GM21737 (cell line): ENCODE measurements at regions not wholly inside any gene's neighbourhood (a gene's known extent, or its start where the extent isn't known, plus 50 kb on each side); places are given as distances from the start of the nearest gene placed in this dataset.
"Not testable (repeated sequence)": the region's sequence is repeated elsewhere in the genome, so short reads cannot be mapped to it uniquely, and the experiment has no call there.

Experiments
- ATAC-seq: cut with Tn5 transposase; IDR thresholded peaks from one replicate; pipeline ENCODE4 v1.9.1; 2021; ENCODE audit warnings: mild to moderate bottlenecking, moderate library complexity; ENCODE audit not compliant: unreplicated experiment

DNA sequence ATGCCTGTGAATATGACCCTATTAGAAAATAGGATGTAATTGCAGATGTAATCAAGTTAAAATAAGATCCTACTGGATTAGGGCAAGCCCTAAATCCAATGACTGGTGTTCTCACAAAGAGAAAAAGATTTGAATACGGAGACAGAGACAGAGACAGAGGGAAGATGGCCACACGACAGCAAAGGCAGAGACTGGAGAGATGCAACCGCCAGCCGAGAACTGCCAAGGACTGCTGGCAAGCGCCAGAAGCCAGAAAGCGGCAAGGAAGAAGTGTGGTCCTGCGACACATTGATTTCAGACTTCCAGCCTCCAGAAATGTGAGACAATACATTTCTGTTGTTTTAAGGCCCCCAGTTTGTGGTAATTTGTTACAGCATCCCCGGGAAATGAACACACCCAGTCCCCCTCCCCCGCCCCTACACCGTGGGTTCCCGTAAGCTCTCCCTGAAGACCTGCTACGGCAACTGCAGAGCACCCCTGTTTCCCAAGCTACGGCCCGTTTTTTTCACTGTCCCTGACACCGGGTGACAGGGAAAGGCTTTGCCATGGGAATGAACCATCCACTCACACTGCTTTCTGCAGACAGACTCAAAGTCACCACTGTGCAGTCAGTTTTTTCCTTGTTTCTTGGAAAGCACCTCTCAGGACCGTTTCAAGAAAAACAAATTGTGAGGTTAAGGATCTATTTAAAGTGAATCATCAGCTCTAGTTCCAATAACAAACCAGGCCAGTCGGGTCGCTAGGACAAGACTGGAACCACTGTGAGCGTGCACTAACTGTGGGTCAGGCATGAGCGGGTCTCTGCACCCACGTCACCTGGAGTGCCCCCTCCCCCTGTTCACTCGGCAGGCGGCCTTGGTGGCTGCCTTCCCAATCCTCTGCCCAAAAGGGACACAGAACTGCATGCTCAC is 199.2 kb upstream of the IRF2BP2 start:
- not testable (repeated sequence) for ATAC-seq

DNA sequence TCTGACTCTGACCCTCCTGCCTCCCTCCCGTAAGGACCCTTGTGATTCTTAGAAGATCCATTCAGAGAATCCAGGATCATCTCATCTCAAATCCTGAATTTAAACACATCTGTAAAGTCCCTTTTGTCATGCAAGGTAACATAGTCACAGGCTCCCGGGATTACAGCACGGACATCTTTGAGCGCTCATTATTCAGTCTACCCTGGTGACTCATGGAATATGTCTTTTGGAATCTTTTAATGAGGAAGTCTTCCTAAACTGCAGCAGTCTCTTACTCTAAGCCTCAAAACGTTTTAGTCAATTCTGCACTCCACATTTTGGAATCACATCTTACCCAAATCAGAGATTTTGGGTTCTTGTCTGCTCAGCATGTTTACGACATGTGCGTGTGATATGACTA is 198.5 kb upstream of the IRF2BP2 start:
- not testable (repeated sequence) for ATAC-seq

DNA sequence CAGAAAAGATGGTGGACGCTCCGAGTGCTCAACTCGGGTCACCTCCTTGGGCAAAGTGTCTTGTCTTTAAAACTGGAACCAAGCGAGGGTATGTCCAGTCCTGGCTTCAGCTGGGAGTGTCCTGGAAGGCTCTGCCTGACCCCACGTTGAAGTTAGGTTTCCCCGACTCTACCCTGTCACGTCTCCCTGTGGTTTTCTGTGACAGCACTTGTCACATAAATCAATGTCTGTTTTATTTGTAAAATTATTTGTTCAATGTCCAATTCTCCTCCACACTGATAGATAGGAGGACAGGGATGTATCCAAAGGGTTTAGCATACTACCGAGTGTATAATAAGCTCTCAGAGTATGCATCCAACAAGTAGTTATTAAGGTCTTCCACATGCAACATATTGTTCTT is 197.7 kb upstream of the IRF2BP2 start:
- ATAC-seq: not testable (repeated sequence)

DNA sequence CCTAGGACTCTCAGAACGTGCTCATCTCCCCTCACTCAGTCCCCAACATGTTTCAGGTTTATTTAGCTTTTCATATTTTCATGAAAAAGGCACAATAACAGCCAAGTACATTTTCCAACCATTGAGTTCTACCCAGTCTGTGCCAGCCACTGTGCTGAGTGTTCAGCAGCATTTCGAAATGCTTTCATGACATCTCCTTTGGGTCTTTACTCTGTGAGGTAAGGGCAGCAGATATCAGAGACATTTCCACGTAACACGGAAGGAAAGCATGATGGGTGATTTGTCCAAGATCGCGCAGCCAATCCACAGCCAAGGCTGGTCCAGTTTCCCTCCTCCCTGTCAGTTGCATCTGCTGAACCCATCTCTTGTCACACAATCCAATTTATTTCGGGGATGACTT is 192.6 kb upstream of the IRF2BP2 start:
- ATAC-seq: not testable (repeated sequence)

DNA sequence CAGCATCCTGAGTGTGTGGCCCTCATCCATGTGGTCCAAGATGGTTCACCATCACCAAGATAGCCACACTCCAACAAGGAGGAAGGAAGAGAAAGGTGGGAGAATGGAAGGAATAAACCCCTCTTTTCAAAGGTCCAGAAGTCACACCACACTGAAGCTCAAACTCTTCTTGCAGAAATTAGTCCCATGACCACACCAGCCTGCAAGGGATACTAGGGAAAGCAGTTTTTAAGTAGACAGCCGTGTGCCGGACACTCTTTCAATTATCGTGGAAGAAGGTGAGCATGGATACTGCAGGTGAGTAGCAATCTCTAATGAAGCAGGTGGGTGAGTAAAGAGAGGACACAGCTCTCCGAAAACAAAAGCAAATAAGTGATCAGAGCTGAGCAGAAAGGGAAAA is 191.7 kb upstream of the IRF2BP2 start:
- ATAC-seq: not testable (repeated sequence)

DNA sequence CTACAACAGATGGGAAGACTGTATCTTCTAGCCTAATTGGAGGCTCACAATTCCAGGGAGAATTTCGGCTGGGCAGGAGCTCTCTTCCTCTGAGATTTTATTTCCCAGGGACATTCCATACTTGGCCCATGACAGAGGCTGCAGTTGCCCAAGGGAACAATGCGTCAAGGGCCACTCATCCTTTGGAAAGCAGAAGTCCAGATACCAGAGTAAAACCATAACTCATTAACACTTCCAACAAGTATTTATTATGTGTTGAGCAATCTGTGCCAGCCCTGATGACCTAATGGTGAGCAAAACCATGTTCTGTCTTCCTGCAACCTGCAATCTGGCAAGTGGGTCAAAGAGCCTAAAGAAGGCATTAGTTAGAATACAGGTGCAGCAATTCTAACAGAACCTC is 191.2 kb upstream of the IRF2BP2 start:
- ATAC-seq: not testable (repeated sequence)

DNA sequence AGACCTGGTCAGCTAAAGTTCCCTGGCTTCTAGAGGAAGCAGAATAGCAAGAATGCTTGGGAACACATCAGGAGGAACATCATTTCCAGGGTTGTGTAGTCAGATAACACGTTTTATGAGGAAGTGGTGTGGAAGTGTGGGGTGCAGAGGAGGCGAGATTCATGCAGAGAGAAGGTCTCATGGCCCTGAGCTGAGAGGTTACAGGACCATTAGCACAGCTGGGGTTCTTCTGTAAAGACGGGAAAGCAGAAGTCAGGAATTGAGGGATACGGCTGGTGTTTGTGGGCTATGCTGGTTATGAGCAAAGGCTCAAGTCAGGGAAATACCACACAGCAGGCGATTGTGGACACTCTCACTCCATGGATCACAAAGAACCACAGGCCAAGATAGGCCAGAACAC is 190.6 kb upstream of the IRF2BP2 start:
- not testable (repeated sequence) for ATAC-seq

DNA sequence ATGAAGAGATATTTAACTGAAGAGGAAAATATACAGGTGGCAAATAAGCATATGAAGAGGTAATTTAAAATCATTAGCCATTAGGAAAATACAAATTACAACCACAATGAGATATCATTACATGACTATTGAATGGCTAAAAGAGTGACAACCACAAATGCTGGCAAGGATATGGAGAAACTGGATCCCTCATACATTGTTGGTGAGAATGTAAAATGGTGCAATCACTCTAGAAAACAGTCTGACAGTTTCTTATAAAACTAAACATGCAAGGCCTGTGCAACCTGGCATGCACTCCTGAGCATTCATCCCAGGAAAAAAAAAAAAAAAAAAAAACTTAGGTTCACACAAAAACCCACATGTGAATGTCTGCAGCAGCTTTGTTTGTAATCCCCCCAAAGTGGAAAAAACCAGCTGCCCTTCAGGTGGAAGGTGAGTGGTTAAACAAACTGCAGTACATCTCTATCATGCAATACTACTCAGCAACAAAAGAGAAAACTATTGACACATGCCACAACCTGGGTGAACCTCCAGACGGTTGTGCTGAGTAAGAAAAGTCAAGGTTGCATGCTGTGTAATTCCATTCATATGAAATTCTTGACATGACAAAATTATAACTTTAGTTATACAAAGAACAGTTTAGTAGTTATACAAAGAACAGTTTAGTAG is 189.2 kb upstream of the IRF2BP2 start:
- not testable (repeated sequence) for ATAC-seq

DNA sequence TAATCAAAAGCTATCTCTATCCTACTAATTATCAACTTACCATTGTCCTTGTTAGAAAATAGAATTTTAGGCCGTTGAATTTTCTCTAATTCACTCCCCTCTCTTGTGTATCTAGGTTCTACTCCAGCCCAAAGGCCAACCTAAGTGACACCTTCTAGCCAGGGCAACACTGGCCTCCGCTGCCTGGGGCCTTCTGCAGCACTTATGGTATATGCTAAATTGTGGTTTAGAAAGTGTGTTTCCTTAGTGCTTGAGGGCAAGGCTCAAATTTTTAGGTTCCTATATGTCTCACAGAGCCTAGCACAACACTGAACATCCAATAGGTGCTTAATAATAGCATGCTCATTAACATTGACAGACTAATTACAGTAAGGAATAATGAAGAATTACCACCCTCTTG is 187.2 kb upstream of the IRF2BP2 start:
- ATAC-seq: not testable (repeated sequence)

DNA sequence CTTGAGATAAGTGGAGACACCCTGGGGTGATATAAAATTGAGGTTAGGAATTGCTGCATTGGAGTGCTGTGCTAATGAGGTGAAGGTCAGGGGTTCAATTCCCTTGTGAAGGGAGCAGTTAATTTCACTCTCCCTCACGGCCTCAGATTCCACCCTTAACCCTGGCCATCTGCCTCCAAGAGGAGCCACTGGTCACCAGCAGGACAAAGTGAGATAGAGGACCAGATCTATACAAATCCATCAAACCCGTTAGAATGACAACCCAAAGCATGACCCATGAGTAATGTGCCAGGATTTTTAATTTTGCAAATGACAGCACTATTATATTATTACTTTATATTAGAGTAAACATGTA is 186.4 kb upstream of the IRF2BP2 start:
- ATAC-seq: not testable (repeated sequence)

DNA sequence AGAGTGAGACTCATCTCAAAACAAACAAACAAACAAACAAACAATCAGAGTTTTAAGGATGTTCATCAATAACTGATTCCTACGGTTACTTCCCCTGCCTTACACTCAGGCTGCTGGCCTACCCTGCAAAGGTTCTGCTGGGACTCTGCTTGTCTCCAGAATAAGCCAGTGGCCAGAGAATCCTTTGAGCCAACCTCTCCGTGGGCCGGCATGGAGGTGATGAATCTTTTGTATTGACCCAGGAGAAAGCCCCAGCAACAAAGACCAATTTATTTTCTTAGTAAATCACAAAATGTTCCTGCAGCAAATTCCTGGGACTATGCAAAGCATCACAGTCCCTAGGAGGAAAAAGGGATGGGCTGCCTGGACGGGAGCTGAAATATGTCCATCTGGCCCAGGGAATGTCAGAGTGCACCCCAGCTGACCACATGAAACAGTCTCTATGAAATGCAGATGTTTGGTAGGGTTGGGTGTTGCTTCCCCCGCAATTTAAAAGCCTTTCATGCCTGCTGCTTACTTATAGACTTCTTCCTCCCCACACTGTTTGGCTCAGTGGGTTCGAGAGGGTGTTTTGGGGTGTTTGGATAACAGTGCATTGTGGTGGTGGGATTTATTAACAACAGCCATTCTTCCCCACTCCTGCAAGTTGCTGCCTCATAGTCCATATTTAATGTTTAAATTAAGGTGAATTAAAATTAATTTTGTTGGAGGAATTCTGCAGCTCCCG is 185.9 kb upstream of the IRF2BP2 start:
- ATAC-seq: not testable (repeated sequence)

DNA sequence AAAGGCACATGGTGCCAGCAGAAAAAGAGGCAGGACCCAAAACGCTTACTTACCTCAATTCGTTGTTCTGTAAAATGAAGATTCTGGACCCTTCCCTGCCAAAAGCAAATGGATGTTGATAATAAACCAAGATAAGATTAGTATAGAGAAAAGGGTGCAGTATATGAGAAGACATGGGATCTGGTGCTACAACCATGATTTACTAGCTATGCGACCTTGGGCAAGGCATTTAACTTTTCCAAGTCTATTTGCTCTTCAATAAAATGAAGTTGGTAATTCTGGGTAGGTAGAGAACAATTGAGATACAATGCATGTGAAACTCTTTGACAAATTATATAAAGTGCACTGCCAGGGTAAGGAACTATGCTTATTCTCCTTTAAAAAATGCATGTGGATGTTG is 185.0 kb upstream of the IRF2BP2 start:
- ATAC-seq: not testable (repeated sequence)

DNA sequence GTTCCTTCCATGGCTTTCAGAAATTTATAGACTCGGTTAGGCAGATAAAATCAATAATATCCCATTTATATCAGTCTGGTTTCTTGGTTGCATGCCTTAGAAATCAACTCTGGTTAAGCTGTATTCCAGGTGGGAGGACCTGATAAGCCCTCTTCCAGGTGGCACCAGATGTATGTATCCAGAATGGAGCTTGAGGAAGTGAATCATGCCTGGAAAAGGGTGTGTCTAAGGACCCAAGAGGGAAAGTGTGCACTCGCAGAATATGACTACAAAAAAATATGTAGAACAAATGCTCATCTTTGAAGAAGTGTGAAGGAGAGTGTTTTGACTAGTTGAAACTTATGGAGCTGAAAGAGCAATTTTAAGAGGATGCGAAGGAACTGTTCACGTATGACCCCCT is 184.5 kb upstream of the IRF2BP2 start:
- ATAC-seq: not testable (repeated sequence)

DNA sequence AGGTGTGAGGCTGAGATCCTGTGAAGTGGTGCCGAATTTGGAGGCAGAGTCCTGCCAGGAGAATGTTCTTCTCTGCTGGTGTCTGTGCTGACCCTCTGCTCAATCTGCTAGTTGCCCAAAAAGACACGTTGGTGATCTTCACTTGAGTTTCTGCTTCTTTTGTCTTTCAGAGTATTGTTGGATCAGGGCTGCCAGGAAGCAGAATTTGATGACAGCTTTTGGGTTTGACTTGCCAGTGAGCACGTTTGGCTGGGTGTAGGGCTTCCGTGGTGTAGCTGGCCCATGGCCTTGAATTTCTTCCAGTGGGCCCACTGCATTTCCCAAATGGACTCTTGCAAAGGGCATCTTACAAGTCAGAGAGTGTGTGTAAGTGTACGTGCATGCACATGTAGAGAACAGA is 183.9 kb upstream of the IRF2BP2 start:
- not testable (repeated sequence) for ATAC-seq

DNA sequence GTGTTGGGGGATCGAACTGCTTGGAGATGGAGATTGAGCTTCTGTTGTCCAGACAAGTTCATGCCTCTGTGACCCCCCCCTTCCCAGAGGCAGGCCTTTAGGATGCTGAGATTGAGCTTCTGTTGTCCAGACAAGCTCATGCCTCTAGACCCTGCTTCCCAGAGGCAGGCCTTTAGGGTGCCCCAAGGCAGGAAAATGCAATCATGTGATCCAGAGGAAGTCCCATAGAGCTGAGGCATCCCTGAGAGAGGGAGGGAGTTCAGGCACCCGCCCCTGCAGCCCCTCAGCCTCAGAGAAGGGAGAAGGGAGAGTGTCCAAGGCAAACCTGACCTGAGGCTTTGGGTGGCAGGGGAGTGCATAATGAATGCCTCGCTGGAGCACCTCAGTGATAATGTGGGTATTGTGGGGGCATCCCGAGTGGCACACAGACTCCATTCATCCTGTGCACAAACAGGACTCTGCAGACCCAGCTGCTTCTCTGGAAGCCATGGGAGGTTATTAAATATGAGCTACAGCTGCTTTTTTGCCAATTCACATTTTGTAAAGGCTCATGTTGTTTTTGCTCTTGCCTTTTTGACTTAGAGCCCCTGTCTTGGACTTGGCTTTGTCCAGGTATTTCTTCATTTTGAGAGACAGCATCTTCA is 182.4 kb upstream of the IRF2BP2 start:
- ATAC-seq: not testable (repeated sequence)

DNA sequence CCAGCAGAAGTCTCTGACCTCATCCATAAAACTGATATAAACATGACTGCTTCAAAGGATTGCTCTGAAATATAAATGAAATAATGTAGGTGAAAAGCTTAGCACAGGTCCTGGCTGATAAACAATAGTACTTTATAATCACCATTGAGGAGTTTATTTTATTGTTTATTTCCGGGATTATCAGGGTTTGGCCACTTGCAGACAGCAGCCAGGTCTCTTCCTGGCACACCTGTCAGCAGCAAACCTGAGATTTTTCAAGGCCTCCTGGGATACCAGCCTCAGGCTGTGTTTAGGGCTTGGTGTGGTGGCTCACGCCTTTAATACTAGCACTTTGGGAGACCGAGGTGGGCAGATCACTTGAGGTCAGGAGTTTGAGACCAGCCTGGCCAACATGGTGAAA is 181.6 kb upstream of the IRF2BP2 start:
- ATAC-seq: not testable (repeated sequence)

DNA sequence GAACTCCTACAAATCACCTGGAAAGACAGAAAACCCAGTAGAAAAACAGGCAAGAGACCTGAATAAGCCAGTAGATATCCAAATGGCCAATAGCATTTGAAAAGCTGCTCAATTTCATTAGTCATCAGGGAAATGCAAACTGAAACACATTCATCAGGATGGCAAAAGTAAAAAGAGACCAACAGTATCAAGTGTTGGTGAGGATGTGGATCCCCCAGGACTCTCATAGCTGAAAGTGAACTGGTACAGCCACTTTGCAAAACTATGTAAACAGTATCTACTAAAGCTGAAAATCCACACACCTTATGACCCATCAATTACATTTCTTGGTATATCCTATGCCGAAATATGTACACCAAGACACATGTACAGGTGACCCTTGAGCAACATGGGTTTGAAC is 180.4 kb upstream of the IRF2BP2 start:
- not testable (repeated sequence) for ATAC-seq

DNA sequence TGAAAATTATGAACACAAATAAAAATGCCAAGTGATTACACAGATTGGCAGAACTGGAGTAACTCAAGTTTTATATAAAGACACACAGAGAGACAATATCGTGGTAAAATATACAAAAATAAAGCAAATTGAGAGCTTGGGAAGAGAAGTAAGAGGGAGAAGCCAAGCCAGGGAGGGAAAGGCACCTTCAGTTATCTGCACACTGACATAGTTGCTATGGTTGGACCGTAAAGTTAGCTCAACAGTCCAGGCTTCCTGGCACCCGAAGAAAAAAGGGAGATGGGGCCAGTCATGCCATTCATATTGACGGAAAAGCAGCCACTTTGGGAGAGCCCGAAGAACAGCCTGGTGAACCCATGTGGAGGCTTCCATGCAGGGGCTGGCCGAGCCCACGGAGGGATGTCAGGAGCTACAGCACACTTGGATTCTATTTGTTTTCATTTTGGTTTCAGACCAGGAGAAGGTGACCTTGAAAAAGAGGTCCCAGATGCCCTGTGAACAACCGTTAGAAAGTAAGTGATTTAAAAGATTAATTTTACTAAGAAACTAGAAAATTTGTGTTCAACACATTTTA is 177.1 kb upstream of the IRF2BP2 start:
- ATAC-seq: not testable (repeated sequence)

DNA sequence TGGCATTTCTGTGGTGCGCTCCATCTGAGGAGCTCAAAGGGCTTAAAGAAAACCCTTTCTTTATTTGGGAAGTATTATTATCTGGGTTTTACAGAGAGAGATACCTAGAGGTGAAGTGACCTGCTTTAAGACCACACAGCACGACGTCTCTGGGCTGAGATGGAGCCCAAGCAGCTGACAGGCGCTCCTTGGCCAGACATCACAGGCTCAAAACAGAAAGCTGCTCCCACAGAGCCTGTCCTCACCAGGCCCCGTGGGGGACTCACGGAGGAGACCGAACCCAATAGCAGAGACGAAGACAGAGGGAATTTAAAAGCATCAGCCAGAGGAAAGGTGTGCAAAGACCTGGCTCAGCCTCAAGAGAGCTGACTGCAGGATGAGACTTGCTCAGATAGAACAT is 175.9 kb upstream of the IRF2BP2 start:
- ATAC-seq: not testable (repeated sequence)

DNA sequence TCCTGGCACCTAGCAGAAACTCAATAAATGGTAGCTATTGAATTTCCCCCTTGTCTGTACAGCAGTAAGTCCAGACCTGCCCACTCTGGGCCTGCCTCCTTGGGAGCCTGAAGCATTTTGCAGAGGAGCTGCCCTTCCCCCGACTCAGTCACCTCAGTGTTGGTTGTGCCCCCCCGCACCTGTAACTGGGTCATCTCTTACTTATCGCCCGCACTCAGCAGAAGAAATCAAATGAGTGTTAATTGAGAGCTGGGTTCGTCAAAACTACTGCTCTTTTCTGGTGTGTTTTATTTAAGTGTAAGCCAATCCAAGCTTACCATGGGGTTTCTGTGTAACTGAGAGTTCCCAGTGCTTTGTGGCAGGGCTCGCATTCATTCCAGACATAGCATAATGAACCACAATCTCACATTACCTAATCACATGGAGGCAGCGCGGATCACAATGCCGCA is 175.5 kb upstream of the IRF2BP2 start:
- ATAC-seq: not testable (repeated sequence)
